ENCODE measurements at regions not wholly inside any gene's neighbourhood (a gene's known extent, or its start where the extent isn't known, plus 50 kb on each side); places are given as distances from the start of the nearest gene placed in this dataset.

- TF ChIP-seq CTCF (IDR thresholded peaks at IDR 0.05; ENCODE audit: control extremely low read depth in 1 of 3, insufficient read depth in 1 of 3, low read depth in 1 of 3, low read length in 3 of 3) = peak; percentile 38 to 66 (median 55)
- no peak for TF ChIP-seq YY1 (IDR thresholded peaks at IDR 0.05; ENCODE audit: low read depth, low read length)
- no peak for TF ChIP-seq GTF2F1 (IDR thresholded peaks at IDR 0.05; ENCODE audit: borderline replicate concordance, low read depth, low read length)
- no peak for TF ChIP-seq NRF1 (IDR thresholded peaks at IDR 0.05; ENCODE audit: low read depth, low read length)
- peak; percentile 62 to 72 for TF ChIP-seq RAD21 (IDR thresholded peaks at IDR 0.05 in 1 of 2, conservative IDR thresholded peaks at IDR 0.05 in 1 of 2; ENCODE audit: low read depth in 2 of 2, low read length in 2 of 2)
- no peak for TF ChIP-seq PHF8 (conservative IDR thresholded peaks at IDR 0.05; ENCODE audit: low read depth, low read length)
- no peak for TF ChIP-seq EP300 (IDR thresholded peaks at IDR 0.05; ENCODE audit: borderline replicate concordance in 1 of 2, low read depth in 2 of 2, low read length in 2 of 2)
- TF ChIP-seq HDAC6 (IDR thresholded peaks at IDR 0.05; ENCODE audit: low read depth, low read length) = no peak
- no peak for TF ChIP-seq EZH2 (IDR thresholded peaks at IDR 0.05; ENCODE audit: low read depth, low read length, severe bottlenecking)
- TF ChIP-seq TAF1 (IDR thresholded peaks at IDR 0.05; ENCODE audit: low read depth, low read length) = no peak
- no peak for TF ChIP-seq ZNF274 (IDR thresholded peaks at IDR 0.05; ENCODE audit: borderline replicate concordance, extremely low read depth, low read length)
- no peak for TF ChIP-seq POLR2A (IDR thresholded peaks at IDR 0.05; ENCODE audit: control extremely low read depth in 1 of 2, low read depth in 2 of 2, low read length in 2 of 2)
- TF ChIP-seq CHD2 (IDR thresholded peaks at IDR 0.05; ENCODE audit: low read length) = no peak
- no peak for TF ChIP-seq ATF2 (IDR thresholded peaks at IDR 0.05; ENCODE audit: low read length)
Measured at GRCh38 chr5:38673671-38674071, 117.2 kb upstream of the LIFR start.

All from H1 (cell line).